HG02840 (cell line): ENCODE measurements at regions not wholly inside any gene's neighbourhood (a gene's known extent, or its start where the extent isn't known, plus 50 kb on each side); places are given as distances from the start of the nearest gene placed in this dataset.
"Not testable (repeated sequence)": the region's sequence is repeated elsewhere in the genome, so short reads cannot be mapped to it uniquely, and the experiment has no call there.

Source experiments
- ATAC-seq: cut with Tn5 transposase; IDR thresholded peaks from one replicate; pipeline ENCODE4 v1.9.1; 2021; ENCODE audit warnings: mild to moderate bottlenecking, moderate library complexity, moderate number of reproducible peaks; ENCODE audit not compliant: unreplicated experiment, low FRiP score

- no peak for ATAC-seq
These were observed 218.7 kb downstream of the DKK1 start for GRCh38 chr10:52532650-52533290.

DNA sequence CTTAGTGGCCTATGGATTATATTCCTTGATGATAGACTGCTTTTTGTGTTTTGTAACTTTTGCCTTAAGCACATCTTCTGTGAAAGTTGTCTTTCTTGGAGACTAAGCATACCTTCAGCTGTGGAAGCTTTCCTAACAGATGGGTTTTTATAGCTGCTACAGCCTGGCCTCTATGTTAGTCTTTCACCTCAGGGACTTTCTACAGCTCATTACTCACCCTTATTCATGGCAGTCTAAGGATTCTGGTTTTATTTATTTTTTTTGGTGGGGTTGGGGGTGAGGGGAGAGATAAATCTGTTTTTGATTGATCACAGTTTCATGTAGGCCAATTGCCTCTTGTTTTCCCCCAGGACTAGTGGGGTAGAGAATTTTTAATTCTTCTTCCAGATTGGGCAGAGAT lies 219.9 kb downstream of the DKK1 start:
- ATAC-seq: no peak

DNA sequence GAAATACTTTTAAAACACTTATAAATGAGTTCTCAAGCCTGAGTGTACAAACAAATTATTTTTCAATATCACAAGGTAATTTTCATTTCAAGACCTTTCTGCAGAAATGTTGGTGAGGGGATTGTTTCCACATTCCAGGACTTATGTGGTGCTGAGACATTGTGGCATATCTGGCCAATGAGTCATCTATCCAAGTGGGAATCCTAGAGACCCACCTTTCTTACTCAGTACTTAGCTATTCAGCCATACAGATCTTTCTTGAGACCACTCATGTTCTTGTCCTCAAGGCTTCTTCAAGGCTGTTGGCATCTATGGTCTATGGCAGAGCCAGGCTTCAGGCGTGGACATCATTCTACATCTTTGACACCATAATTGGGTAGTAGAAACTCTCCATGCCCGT lies 225.4 kb downstream of the DKK1 start:
- ATAC-seq: no peak

GRCh38 chr10:52540479-52540984 lies 226.5 kb downstream of the DKK1 start:
- no peak for ATAC-seq

DNA sequence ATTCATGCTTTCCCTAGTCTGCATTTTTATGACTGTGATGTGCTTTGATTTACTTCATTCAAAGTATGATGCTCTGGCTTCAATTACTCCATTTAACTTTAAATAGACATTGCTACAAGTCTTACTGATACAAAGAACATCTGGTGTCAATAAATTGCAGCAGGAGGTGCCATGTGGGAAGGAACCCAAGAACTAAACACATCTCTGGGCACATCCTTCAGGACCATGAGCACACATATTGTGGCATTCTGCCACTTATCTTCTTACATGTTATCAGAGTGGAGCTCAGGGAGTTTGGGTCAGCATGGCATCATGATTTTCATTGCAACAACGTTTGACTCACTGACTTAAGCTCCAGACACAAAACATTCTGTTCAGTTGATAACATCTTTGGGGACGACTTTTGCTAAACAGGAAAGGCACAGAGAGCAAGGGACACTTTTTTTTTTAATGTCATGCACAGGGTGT lies 227.0 kb downstream of the DKK1 start:
- ATAC-seq: no peak

- ATAC-seq: no peak
These were observed 228.8 kb downstream of the DKK1 start for GRCh38 chr10:52542906-52543305.

DNA sequence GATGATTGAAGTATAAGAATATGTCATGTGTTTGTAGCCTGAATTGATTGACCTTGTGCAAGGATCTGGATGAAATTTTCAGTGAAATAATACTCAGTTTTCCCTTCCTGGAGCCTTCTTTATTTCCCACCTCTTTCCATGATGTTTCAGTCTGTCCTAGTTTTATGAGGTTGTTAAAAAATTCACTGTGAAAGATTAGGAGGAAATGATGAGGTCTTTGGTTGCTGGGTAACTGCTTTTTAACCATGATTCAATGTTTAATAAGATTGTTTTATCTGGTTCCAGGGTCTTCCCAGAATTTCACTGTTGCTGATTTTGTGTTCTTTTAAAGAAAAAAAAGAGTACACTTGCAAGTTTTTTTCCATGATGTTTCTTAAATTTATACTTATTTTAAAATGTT lies 221.5 kb downstream of the MBL2 start:
- ATAC-seq: no peak

- no peak for ATAC-seq
These were observed 214.5 kb downstream of the MBL2 start for GRCh38 chr10:52558090-52558489.

- no peak for ATAC-seq
These were observed 211.3 kb downstream of the MBL2 start for GRCh38 chr10:52561322-52561721.

GRCh38 chr10:52563360-52563759 lies 209.2 kb downstream of the MBL2 start:
- no peak for ATAC-seq

DNA sequence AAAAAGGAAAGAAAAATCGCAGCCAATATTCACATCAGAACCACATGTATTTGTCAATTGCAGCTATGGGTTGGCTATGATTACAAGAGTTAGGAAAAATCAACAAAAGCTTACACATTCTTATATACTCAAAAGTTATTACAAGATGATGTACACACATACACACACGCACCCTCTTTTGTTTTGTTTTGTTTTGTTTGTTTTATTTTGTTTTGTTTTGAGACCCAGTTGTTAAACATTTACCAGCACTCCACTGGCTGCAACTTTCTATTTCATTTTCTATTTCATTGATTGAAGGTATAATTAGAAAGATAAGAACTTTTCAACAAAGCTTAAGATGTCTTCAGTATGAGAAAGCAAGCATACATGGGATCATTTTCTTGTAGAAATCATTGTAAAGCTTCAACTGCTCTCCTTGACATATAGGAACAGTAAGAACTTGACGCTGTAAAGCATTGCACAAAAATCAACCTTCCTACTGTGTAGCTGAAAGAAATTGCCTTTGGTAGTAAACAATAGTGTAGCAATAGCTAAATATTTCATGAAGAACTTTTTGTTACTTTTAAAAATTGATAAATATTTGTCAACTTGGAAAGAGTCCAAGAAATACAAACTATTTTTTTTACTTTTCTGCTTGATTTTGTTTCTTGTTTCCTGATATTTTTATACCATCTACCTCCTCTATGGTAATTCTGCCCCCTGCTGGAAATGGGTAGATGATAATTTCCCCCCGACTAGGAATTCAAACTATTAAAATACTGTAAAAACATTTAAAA lies 205.9 kb downstream of the MBL2 start:
- no peak for ATAC-seq

GRCh38 chr10:52567247-52567580 lies 205.4 kb downstream of the MBL2 start:
- no peak for ATAC-seq

DNA sequence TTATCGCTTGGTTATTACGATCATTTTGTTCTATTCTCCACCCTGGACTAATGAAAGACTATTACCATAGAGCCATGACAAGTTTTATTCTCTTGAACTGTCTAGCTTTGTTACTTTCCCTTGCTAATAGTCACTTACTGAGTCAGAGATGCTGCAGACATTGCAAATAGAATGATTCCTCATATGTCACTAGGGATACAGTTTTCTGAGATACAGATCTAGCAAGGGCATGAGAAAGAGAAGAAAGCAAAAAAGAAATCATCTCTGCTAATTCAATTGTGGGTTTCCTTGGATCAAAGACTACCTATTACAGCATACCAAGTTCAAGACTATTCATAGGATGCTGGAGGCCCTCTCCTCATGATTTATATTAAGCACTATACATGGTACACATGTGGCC lies 204.3 kb downstream of the MBL2 start:
- ATAC-seq: no peak

DNA sequence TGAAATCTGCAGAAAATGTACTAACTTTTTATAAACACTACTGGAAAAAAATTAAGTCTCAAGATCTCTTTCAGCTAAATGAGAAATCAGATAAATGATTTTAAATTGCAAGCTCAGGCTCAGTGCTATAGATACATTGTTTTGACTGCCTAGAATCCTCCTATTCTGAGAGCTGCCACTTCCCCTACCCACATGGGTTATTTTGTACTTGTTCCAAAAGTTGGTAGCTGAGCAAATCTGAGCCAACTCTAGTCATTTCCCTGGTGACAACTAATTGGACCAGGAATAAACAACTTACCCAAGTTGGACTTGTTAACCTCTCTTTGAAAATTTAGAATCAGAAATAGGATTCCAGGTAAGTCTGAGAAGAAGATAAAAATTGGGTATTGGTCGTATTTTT lies 202.1 kb downstream of the MBL2 start:
- no peak for ATAC-seq

DNA sequence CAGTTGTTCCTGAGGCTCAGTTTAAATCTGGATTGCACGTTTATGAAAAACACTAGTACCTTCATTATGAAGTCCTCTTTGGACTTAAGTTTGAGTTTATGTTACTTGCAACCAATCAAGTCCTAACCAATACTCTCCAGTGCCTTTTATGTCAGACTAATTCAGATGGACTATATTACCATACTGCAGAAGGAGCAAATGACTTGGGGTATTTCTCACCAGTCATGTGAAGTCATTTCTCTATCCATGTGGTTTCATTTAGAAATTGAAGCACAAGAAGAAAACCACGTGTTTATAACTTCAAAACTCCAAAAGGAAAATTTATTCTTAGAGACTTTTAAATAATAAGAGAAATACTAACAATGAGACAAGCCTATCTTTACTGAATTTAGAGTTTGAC lies 201.6 kb downstream of the MBL2 start:
- ATAC-seq: no peak

DNA sequence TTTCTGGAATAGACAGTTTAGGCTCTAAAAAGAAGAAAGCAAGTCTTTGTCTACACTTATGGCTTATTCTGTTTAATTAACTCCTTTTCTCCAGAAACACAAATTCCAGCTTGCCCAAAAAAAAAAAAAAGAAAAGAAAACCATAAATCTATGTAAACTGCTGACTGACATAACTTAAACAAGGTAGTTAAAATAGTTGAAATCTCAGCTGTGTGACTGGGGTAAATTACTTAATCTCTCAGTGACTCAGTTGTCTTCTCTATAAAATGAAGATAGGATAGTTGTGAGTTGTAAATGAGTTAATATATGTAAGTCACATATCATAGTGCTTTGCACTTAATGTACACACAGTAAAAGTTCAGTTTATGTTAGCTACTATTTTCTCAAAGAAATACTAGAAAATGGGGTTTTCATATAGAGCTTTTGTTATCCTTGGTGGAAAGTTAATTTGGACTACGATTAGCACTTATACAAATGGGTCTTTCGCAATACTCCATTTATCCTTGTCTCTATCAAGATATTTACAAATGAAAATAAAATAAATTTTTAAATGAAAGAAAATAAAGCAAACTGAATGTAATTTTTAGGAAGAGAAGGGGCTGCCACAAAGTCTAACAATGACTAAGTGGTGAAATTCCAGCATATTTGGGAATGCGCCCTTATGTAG lies 200.9 kb downstream of the MBL2 start:
- no peak for ATAC-seq

DNA sequence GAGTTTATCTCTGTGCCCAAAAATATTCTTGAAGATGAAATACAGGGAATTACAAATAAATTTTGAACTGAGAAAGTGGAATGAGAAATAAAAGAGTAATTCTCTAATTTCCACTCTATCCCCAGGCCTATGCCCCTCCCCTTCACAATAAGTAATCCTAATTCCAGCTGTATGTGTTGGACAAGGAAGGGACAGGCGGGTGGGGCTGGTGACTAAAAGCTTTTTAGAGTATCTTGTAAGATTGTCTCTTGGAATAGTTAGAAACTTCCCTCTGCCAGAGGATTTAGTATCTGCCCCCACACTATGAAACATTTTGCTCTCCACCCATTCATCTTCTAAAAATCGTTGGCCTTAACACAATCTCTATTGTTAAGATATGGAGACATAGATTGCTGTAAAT lies 199.2 kb downstream of the MBL2 start:
- ATAC-seq: no peak

GRCh38 chr10:52574697-52575096 lies 197.9 kb downstream of the MBL2 start:
- ATAC-seq: no peak

GRCh38 chr10:52577047-52577446 lies 195.5 kb downstream of the MBL2 start:
- no peak for ATAC-seq

- ATAC-seq: no peak
These were observed 193.6 kb downstream of the MBL2 start for GRCh38 chr10:52578871-52579405.

DNA sequence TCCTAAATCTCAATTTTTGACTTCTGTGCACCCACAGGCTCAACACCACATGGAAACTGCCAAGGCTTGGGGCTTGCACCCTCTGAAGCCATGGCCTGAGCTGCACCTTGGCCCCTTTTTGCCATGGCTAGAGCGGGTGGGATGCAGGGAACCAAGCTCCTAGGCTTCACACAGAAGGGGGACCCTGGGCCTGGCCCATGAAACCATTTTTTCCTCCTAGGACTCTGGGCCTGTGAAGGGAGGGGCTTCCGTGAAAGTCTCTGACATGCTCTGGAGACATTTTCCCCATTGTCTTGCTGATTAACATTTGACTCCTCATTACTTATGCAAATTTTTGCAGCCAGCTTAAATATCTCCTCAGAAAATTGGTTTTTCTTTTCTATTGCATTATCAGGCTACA lies 190.9 kb downstream of the MBL2 start:
- ATAC-seq: not testable (repeated sequence)
